AG09319 (cell line): ENCODE measurements at regions not wholly inside any gene's neighbourhood (a gene's known extent, or its start where the extent isn't known, plus 50 kb on each side); places are given as distances from the start of the nearest gene placed in this dataset.
A peak's percentile ranks its signal among the peaks of the same experiment; 100 is the strongest.

ENCODE experiments used
- DNase-seq: peaks from one replicate; pipeline ENCODE4 v3.0.0-alpha.2; 2010; ENCODE audit warnings: low read depth; ENCODE audit errors: extremely low read depth
- TF ChIP-seq, protein P1 (sequence below): IDR thresholded peaks from 2 replicates; pipeline ENCODE4 v1.5.1; 2011; ENCODE audit warnings: low read depth, mild to moderate bottlenecking, inconsistent platforms, low read length, moderate library complexity

DNA sequence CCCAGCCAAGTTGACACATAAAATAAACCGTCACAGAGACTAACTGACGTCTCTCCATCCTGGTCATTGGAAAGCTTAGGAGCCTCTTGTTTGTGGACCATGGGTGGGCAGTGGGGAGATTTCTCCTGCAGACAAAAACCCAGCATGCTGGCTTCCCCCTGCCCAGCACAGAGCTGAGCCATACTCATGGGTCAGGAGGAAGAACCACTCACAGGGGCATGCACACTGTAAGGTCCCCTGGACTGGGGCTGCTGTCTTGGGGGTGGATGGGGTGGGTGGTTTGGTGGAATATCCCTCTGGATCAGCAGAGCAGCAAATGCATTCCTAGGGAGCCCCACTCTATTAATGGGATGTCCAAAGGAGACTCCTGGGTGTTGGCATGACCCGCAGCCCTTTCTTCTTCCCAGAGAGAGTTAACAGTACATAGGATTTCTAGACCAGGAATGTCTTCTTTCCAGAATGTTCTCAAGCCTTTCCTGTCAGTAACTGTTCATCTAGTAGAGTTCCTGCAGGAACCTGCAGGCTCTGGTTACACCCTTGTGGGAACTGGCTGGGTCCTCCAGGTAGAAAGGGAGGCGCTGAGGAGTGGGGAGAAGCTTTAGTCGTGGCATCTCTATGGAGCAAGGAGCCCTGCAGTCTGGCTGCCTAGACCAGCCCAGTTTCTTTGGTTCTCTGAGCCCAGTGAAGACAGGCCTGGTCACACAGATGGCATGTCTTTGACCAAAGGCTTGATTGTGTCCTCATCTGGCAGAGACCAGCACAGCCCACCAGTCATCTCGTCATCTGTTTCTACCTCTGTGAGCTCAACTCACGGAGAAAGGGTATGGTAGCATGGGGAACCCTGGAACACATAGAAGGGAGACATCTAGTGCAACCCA lies 73.4 kb upstream of the PRR23C start:
- no peak for DNase-seq
- TF ChIP-seq, protein P1, sequence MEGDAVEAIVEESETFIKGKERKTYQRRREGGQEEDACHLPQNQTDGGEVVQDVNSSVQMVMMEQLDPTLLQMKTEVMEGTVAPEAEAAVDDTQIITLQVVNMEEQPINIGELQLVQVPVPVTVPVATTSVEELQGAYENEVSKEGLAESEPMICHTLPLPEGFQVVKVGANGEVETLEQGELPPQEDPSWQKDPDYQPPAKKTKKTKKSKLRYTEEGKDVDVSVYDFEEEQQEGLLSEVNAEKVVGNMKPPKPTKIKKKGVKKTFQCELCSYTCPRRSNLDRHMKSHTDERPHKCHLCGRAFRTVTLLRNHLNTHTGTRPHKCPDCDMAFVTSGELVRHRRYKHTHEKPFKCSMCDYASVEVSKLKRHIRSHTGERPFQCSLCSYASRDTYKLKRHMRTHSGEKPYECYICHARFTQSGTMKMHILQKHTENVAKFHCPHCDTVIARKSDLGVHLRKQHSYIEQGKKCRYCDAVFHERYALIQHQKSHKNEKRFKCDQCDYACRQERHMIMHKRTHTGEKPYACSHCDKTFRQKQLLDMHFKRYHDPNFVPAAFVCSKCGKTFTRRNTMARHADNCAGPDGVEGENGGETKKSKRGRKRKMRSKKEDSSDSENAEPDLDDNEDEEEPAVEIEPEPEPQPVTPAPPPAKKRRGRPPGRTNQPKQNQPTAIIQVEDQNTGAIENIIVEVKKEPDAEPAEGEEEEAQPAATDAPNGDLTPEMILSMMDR: no peak

DNA sequence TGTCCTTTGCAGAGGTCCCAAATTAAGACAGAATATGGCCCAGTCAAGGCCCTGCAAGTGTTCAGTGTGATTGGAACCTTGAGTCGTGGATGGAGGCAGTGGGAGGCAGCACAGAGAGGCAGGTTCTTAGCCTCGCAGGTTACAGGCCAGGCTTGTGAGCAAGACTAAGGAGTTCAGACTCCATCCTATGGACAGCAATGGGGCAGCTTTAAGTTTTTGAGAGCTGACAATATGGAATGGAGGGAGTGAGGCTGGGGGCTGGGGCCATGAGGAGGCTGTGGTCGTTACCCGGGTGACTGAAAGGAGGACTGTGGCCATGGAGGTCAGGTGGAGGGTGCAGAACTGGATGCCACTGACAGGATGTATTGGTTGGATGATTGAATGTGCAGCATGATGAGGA lies 74.1 kb upstream of the PRR23C start:
- TF ChIP-seq, protein P1: no peak
- DNase-seq: no peak

DNA sequence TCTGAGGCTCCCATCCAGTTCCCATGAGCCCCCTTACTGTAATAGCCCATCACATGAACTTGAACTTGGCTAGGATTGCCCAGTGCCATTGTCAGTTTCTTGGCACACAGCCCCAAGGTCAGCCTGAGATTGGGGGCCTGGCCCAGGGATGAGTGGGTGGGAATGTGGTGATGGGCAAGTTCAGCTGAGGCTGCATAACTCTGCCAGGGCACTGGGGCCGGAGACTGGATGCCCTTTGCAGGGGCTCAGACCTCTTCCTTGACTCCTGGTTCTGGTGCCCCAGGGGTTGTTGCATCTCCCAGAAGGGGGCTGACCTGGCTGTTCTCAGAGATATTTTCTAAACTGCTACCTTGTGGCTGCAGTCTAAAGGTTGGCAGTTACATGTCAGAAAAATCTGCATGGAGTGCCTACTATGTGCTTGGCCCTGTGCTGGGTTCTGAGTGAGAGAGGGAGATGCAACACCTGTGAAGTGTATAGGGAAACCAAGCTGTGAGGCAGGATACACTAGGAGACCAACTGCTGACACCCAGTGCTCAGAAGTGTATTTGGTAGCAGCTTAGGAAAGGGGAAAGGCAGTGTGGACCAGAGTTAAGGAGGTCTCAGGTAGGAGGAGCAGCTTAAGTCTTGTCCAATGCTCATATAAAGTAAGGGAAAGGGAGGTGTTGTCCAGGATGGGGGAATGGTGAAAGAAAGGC lies 74.8 kb upstream of the PRR23C start:
- TF ChIP-seq, protein P1: no peak
- no peak for DNase-seq

DNA sequence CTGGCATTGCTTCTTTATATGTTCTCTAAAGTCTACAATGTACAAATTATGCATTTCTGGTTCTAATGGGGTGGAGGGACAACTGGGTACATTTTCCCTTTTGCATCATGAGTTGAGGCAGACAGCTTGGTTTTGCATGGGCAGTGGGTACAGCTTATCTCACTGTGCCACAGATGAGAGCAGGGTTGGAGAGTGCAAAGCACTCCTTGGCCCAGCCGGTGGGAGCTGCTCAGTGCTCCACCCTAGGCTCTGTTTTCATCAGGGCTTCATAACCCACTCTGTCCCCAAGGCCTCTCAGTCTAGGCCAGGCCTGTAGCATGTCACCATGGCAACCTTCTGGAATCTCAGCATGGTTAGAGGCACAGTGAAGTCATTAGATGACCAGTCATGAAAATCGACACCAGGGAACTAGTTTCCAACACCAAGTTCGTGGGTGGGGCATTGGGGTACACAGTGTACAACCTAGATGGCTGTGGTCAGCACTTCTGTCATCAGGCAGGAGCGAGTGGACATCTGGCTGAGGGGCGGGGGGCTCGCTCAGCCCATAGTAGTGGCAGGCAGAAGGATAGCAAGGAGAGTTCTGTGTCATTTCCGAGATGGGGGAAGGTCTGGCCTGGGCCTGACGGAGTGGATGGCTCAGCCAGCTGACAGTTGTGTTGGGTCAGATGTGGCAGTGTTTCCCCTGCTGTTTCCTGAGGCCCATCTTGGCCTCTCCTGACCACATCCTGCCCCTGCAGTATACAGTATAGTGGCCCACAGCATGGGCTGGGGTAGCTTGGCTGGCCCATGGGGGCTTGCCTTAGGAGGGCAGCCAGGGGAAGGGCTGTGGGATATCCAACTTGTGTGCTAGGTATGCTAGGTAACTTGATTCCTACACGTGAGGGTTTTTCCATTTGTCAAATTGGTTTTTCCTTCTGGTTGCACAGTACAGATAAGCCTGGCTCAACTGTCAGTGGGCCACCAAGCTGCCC lies 75.7 kb upstream of the PRR23C start:
- DNase-seq: peak; percentile 61
- TF ChIP-seq, protein P1: no peak

GRCh38 chr3:139121513-139122220 lies 77.0 kb upstream of the PRR23C start:
- DNase-seq: no peak
- TF ChIP-seq, protein P1: no peak

DNA sequence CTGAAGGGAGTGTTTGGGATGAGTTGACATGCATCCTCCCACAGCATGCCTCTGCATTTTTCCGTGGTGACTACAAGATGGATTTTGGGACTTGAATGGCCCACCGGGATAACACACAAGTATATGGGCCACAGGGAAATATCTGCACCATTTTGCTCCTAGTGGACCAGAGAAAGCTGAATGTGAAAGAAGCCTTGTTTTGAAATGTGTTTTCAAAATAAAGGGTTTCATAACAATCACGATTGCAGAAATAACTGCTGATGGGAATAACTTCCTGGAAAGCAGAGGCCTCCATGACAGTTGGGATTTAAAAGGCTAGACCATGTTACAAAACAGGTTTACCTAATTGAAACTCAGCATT lies 77.5 kb upstream of the PRR23C start:
- DNase-seq: no peak
- TF ChIP-seq, protein P1: no peak
